Transverse colon (tissue), 4 donors: ENCODE measurements at regions not wholly inside any gene's neighbourhood (a gene's known extent, or its start where the extent isn't known, plus 50 kb on each side); places are given as distances from the start of the nearest gene placed in this dataset.

ENCODE experiments used
- DNase-seq: peaks from one replicate; pipeline ENCODE4 v3.0.0-alpha.2; 2019
- H3K27ac ChIP-seq, 4 donors: fragments of 200-600 bp; sonication (generic); 2 replicates each; pipeline ENCODE4 v1.5.1; 2016 to 2018; ENCODE audit warnings: inconsistent platforms in 4 of 4
- H3K27me3 ChIP-seq: fragments of 200-600 bp; sonication (generic); 2 replicates; pipeline ENCODE4 v1.5.1; 2017; ENCODE audit warnings: inconsistent platforms
- H3K36me3 ChIP-seq, 4 donors: fragments of 200-600 bp; sonication (generic); 2 replicates each; pipeline ENCODE4 v1.5.1; 2017 to 2019; ENCODE audit warnings: inconsistent platforms in 4 of 4
- H3K4me1 ChIP-seq, 4 donors: fragments of 200-600 bp; sonication (generic); 2 replicates each; pipeline ENCODE4 v1.5.1; 2017 to 2020; ENCODE audit warnings: inconsistent platforms in 4 of 4
- H3K4me3 ChIP-seq, 4 donors: fragments of 200-600 bp; sonication (generic); 1 replicate in 1 of 4; 2 replicates in 3 of 4; pipeline versions ENCODE4 v1.5.1 to v1.6.1; 2017 to 2019; ENCODE audit warnings: inconsistent platforms in 4 of 4
- H3K9me3 ChIP-seq, 2 donors: fragments of 200-600 bp; sonication (generic); 2 replicates each; pipeline ENCODE4 v1.5.1; 2017 to 2019; ENCODE audit warnings: inconsistent platforms in 2 of 2
- EP300 ChIP-seq: sonication (generic); formaldehyde crosslinking; IDR thresholded peaks from one replicate; pipeline ENCODE4 v1.6.1; 2017; ENCODE audit warnings: antibody characterized with exemption, low read depth
- POLR2A ChIP-seq: fragments of 450-650 bp; IDR thresholded peaks from one replicate; pipeline ENCODE4 v1.6.1; 2016; ENCODE audit warnings: antibody characterized with exemption, mild to moderate bottlenecking, moderate library complexity
- POLR2AphosphoS5 ChIP-seq, 3 donors: sonication (generic); formaldehyde crosslinking; IDR thresholded peaks; one replicate each; pipeline ENCODE4 v1.6.1; 2016; ENCODE audit warnings: antibody characterized with exemption in 3 of 3
- WGBS, 2 donors: methylation state at CpG; one replicate each; pipeline ENCODE4 v1.1.5; 2018; ENCODE audit warnings: low coverage in 1 of 2; 5-methylcytosine and 5-hydroxymethylcytosine counted together
- in situ Hi-C, 4 donors: fragments of 200-750 bp; cut with MboI; loops; one replicate each; pipeline versions ENCODE4 v1.15.0 to v1.15.1; 2017; ENCODE audit warnings: low sequenced_read_pairs in 3 of 4, low pct_ligation_motif_present in 1 of 4, low pct_unique_long_range_greater_than_20kb in 1 of 4
- intact Hi-C: fragments of 100-400 bp; cut with DNase I; formaldehyde crosslinking; loops from one replicate; pipeline ENCODE4 v1.15.1; 2023; ENCODE audit warnings: low total_unique reads
- TF ChIP-seq, protein P1 (sequence below), 5 experiments: fragments of 200-600 bp in 3 of 5; fragments of 450-650 bp in 2 of 5; sonication (generic) in 3 of 5; IDR thresholded peaks; 1 replicate in 2 of 5; 2 replicates in 3 of 5; pipeline ENCODE4 v1.5.1; 2016 to 2017; ENCODE audit warnings: antibody characterized with exemption in 5 of 5, inconsistent platforms in 3 of 5, mild to moderate bottlenecking in 2 of 5, moderate library complexity in 1 of 5

DNA sequence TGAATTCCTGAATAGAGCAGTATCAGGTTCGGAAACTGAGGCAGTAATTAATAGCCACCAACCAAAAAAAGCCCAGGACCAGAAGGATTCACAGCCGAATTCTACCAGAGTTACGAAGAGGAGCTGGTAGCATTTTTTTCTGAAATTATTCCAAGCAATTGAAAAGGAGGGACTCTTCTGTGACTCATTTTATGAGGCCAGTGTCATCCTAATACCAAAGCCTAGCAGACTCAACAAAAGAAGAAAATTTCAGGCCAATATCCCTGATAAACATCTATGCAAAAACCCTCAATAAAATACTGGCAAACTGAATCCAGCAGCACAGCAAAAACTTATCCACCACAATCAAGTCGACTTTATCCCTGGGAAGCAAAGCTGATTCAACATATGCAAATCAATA is 202.3 kb upstream of the SLC16A7 start:
- Histone ChIP-seq H3K36me3 (no peaks in the 10 kb centered on the region), H3K27ac (no peak overlapping the region), H3K9me3 (no peaks in the 10 kb centered on the region), H3K4me3 (no peak overlapping the region), H3K27me3 (no peaks in the 10 kb centered on the region), H3K4me1 (no peaks in the 10 kb centered on the region)
- in situ Hi-C loops = no loop called here
- 69 to 83% methylated on average over 2 to 4 of the region's 4 CpGs for WGBS, 2 donors
- intact Hi-C loops = no loop called here
- TF ChIP-seq EP300 (no peak), POLR2AphosphoS5 (IDR thresholded peaks at IDR 0.05) (no peak), POLR2A (no peak)
- TF ChIP-seq, protein P1, sequence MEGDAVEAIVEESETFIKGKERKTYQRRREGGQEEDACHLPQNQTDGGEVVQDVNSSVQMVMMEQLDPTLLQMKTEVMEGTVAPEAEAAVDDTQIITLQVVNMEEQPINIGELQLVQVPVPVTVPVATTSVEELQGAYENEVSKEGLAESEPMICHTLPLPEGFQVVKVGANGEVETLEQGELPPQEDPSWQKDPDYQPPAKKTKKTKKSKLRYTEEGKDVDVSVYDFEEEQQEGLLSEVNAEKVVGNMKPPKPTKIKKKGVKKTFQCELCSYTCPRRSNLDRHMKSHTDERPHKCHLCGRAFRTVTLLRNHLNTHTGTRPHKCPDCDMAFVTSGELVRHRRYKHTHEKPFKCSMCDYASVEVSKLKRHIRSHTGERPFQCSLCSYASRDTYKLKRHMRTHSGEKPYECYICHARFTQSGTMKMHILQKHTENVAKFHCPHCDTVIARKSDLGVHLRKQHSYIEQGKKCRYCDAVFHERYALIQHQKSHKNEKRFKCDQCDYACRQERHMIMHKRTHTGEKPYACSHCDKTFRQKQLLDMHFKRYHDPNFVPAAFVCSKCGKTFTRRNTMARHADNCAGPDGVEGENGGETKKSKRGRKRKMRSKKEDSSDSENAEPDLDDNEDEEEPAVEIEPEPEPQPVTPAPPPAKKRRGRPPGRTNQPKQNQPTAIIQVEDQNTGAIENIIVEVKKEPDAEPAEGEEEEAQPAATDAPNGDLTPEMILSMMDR (IDR thresholded peaks at IDR 0.05) = no peak
- DNase-seq = no peak

DNA sequence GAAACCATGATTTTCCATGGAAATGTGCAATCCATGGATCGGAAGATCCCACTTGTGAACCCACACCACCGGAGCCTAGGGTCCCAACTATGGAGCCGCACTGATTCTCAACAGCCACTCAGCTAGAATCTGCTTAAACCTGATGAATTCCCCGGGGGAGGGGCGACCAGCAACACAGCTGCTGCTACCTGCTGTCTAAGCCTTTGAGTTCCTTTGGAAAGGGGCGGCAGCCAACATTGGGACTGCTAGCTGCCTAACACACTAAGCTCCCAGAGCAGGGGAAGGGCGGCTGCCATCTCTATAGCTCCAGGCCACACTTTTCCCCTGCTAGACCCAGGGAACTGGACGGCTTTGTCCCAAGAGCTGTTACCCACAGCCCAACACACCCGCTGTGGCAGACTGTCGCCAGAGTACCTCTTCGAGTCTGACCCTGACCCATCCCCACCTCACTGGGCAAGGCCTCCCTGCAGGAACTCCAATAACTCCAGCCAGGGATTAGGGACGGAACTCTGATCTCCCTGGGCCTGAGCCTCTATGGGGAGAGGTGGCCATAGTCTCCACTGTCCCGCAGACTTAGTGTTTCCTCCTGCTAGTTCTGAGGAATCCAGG is 205.8 kb upstream of the SLC16A7 start:
- TF ChIP-seq, protein P1 (IDR thresholded peaks at IDR 0.05) = no peak
- TF ChIP-seq POLR2AphosphoS5 (IDR thresholded peaks at IDR 0.05) = no peak
- no peak for TF ChIP-seq EP300
- no peak for TF ChIP-seq POLR2A
- Histone ChIP-seq H3K4me1 (peaks cover 0 to 9% (median 0%) of the 10 kb centered on the region in 4 donors), H3K36me3 (no peaks in the 10 kb centered on the region), H3K27ac (no peak overlapping the region), H3K27me3 (no peaks in the 10 kb centered on the region), H3K4me3 (no peak overlapping the region), H3K9me3 (no peaks in the 10 kb centered on the region)
- intact Hi-C loops = no loop called here
- in situ Hi-C loops = no loop called here
- 91% methylated on average over 13 of the region's 13 CpGs; no CpG with 5 or more reads in 1 of the 2 donors for WGBS, 2 donors
- DNase-seq = no peak

DNA sequence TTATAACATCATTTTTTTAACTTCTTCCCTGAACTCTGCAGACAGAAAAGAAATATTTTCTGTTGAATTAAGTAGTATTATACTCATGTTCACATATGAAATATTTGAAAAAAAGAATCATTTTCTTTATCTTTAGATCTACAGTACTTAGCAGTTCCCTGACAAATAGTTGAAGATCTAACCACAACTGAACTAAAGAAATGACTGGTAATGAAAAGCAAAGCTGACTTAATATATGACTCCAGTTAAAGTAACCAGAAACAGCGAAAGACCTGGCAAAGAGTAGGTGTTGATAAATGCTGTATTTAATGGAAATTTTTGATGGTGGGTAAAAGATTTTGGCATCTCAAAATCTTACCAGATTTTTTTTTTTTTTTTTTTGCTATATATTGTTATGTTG is 207.1 kb upstream of the SLC16A7 start:
- DNase-seq = no peak
- WGBS, 2 donors = 17 to 93% methylated on average over 1 of the region's 1 CpG
- TF ChIP-seq POLR2AphosphoS5 (IDR thresholded peaks at IDR 0.05) (no peak), POLR2A (no peak), EP300 (no peak)
- TF ChIP-seq, protein P1 (IDR thresholded peaks at IDR 0.05) = no peak
- intact Hi-C loops (no loop called here), in situ Hi-C loops (no loop called here)
- no peaks in the 10 kb centered on the region for H3K27me3 ChIP-seq
- H3K27ac ChIP-seq = no peak overlapping the region
- H3K9me3 ChIP-seq = no peaks in the 10 kb centered on the region
- peaks cover 0 to 9% (median 0%) of the 10 kb centered on the region in 4 donors for H3K4me1 ChIP-seq
- no peak overlapping the region for H3K4me3 ChIP-seq
- no peaks in the 10 kb centered on the region for H3K36me3 ChIP-seq

DNA sequence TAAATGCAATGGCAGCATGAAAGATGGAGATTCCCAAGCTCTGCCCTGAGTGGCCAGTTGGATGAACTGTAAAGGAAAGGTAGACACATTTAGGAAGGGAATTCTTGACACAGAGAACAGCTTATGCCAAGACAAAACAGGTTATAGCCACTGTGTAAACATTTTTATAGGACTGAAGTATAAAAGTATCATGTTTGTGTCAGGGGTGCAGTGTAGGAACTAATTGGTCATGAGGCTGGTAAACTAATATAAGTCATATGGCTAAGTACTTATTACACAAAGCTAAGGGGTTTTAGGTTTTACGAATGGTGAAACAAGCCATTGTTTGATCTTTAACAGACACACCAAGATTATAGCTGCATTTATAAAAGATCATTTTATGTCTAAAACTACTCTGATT is 207.7 kb upstream of the SLC16A7 start:
- H3K27ac ChIP-seq = no peak overlapping the region
- WGBS, 2 donors = 37 to 50% methylated on average over 1 of the region's 1 CpG
- intact Hi-C loops = no loop called here
- no peaks in the 10 kb centered on the region for H3K27me3 ChIP-seq
- DNase-seq = no peak
- in situ Hi-C loops = no loop called here
- no peaks in the 10 kb centered on the region for H3K36me3 ChIP-seq
- peaks cover 0 to 11% (median 0%) of the 10 kb centered on the region in 4 donors for H3K4me1 ChIP-seq
- H3K9me3 ChIP-seq = no peaks in the 10 kb centered on the region
- TF ChIP-seq EP300 (no peak), POLR2A (no peak), POLR2AphosphoS5 (IDR thresholded peaks at IDR 0.05) (no peak)
- TF ChIP-seq, protein P1 (IDR thresholded peaks at IDR 0.05) = no peak
- H3K4me3 ChIP-seq = no peak overlapping the region
